Astrocyte (in vitro differentiated cells and primary cell): ENCODE measurements at regions not wholly inside any gene's neighbourhood (a gene's known extent, or its start where the extent isn't known, plus 50 kb on each side); places are given as distances from the start of the nearest gene placed in this dataset.

Experiments used
- EZH2 ChIP-seq: IDR thresholded peaks from 2 replicates; pipeline ENCODE4 v1.6.1; 2012; ENCODE audit warnings: mild to moderate bottlenecking, low read length, inconsistent platforms; ENCODE audit not compliant: insufficient read depth
- TF ChIP-seq, protein P1 (sequence below): IDR thresholded peaks from 2 replicates; pipeline ENCODE4 v1.5.1; 2011; ENCODE audit warnings: low read depth, mild to moderate bottlenecking, inconsistent platforms, low read length, moderate library complexity; ENCODE audit not compliant: insufficient read depth

DNA sequence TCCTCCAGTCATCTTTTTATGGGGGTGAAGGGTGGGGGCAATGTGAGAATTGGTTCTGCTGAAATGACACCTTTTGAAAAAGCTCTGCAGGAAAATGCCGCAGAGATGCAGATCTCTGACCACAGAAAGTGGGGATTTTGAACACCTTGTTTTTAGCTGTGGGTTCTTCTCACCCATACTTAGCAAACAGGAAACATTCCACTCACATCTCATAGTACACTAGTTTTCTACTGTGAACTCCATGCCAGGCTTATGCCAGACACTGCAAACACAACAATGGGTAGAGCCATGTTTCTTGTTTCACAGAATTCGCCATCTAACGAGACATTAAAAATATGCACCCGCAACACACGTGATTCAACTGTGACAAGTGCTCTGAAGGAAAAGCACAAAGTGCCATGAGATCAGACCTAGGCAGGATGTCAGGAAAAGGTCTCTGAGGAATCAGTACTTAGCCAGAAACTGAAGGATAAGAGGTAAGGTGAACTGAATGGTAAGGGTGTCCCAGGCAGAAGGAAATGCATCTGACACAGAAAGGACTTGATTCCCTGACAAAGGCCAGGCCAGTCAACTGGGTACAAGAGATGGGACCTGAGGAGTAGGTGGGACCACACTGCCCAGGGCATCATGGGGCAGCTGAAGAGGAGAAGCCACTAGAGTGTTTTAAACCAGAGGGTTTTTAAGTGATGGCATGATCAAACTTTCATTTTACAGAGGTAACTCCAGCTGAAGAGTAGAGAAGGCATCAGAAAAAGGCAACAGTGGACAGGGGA lies 83.8 kb upstream of the JAK1 start:
- TF ChIP-seq, protein P1, sequence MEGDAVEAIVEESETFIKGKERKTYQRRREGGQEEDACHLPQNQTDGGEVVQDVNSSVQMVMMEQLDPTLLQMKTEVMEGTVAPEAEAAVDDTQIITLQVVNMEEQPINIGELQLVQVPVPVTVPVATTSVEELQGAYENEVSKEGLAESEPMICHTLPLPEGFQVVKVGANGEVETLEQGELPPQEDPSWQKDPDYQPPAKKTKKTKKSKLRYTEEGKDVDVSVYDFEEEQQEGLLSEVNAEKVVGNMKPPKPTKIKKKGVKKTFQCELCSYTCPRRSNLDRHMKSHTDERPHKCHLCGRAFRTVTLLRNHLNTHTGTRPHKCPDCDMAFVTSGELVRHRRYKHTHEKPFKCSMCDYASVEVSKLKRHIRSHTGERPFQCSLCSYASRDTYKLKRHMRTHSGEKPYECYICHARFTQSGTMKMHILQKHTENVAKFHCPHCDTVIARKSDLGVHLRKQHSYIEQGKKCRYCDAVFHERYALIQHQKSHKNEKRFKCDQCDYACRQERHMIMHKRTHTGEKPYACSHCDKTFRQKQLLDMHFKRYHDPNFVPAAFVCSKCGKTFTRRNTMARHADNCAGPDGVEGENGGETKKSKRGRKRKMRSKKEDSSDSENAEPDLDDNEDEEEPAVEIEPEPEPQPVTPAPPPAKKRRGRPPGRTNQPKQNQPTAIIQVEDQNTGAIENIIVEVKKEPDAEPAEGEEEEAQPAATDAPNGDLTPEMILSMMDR: no peak
- TF ChIP-seq EZH2: no peak
